ENCODE measurements at regions not wholly inside any gene's neighbourhood (a gene's known extent, or its start where the extent isn't known, plus 50 kb on each side); places are given as distances from the start of the nearest gene placed in this dataset.

DNA sequence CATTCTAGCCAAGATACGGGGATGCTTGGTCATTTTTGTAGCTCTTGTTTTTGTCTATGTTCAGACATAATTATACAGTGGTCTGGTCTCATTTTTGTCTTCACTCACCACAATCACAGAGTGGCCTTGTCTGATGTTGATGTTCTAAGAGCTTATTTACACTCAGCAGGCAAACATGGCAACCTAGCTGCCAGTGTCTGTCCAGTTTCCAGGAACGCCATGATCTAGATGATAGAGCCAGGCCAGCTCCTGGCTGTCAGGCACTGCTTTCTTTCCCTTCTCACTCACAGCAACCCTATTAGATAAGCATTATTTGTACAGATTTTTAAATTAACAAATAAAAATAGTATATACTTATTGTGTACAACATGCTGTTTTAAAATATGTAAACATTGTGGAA is 98.6 kb upstream of the PHF14 start:
- Histone ChIP-seq H2AK5ac (ENCODE audit: insufficient read length, low read length) (no peak overlapping the region), H2BK5ac (ENCODE audit: insufficient read length, low read length) (no peak overlapping the region), H3K4me2 (ENCODE audit: insufficient read depth, insufficient read length, low read length) (no peak overlapping the region), H4K91ac (ENCODE audit: insufficient read length, low read depth, low read length) (no peak overlapping the region), H3K79me2 (ENCODE audit: insufficient read depth, low read length) (no peaks in the 10 kb centered on the region), H3K4ac (ENCODE audit: low read depth, low read length) (no peak overlapping the region), H3K23ac (ENCODE audit: insufficient read length, low read depth, low read length) (no peak overlapping the region), H3K9ac (ENCODE audit: extremely low read depth, insufficient read length, low read length) (no peak overlapping the region), H3K9me3 (ENCODE audit: control insufficient read depth, low read depth, low read length) (no peaks in the 10 kb centered on the region), H2BK15ac (ENCODE audit: low read depth, low read length) (no peak overlapping the region), H4K8ac (replicated peaks; ENCODE audit: insufficient read length, low read depth, low read length) (no peak overlapping the region), H4K20me1 (ENCODE audit: control insufficient read depth, insufficient read depth, insufficient read length) (no peaks in the 10 kb centered on the region), H2AFZ (ENCODE audit: low read length) (no peak overlapping the region), H3K27ac (ENCODE audit: insufficient read length, low read depth, low read length) (no peak overlapping the region), H3K56ac (ENCODE audit: insufficient read length, low read depth, low read length) (no peak overlapping the region), H3K79me1 (ENCODE audit: insufficient read depth, low read depth, low read length, poor library complexity, severe bottlenecking) (no peaks in the 10 kb centered on the region), H3K18ac (ENCODE audit: insufficient read length, low read depth, low read length) (no peak overlapping the region), H3K27me3 (ENCODE audit: insufficient read depth, low read length) (no peaks in the 10 kb centered on the region), H3K14ac (ENCODE audit: insufficient read depth, low read length) (no peak overlapping the region), H3K23me2 (ENCODE audit: insufficient read length, low read depth, low read length, poor library complexity, severe bottlenecking) (no peaks in the 10 kb centered on the region), H2BK20ac (ENCODE audit: low read depth, low read length, poor library complexity, severe bottlenecking) (no peak overlapping the region), H4K5ac (ENCODE audit: insufficient read length, low read depth, low read length) (no peak overlapping the region), H3K4me1 (ENCODE audit: insufficient read depth, low read length) (no peaks in the 10 kb centered on the region), H2BK12ac (ENCODE audit: insufficient read length, low read depth, low read length) (no peak overlapping the region), H2BK120ac (ENCODE audit: low read depth, low read length, poor library complexity, severe bottlenecking) (no peak overlapping the region), H3T11ph (ENCODE audit: low read length) (no peak overlapping the region)
- no peak for DNase-seq
- Mint-ChIP-seq H3K4me3 (no peak overlapping the region), H3K4me1 (no peaks in the 10 kb centered on the region), H3K36me3 (ENCODE audit: insufficient read depth in 1 of 3, low read depth in 3 of 3) (peaks cover 0 to 5% (median 0%) of the 10 kb centered on the region in 3 experiments; a peak in 1 of 7 replicates), H3K27ac (no peak overlapping the region), H3K27me3 (ENCODE audit: low read depth) (no peaks in the 10 kb centered on the region), H3K9me3 (peaks cover 5 to 7% of the 10 kb centered on the region in 2 experiments)
- TF ChIP-seq, protein P1, sequence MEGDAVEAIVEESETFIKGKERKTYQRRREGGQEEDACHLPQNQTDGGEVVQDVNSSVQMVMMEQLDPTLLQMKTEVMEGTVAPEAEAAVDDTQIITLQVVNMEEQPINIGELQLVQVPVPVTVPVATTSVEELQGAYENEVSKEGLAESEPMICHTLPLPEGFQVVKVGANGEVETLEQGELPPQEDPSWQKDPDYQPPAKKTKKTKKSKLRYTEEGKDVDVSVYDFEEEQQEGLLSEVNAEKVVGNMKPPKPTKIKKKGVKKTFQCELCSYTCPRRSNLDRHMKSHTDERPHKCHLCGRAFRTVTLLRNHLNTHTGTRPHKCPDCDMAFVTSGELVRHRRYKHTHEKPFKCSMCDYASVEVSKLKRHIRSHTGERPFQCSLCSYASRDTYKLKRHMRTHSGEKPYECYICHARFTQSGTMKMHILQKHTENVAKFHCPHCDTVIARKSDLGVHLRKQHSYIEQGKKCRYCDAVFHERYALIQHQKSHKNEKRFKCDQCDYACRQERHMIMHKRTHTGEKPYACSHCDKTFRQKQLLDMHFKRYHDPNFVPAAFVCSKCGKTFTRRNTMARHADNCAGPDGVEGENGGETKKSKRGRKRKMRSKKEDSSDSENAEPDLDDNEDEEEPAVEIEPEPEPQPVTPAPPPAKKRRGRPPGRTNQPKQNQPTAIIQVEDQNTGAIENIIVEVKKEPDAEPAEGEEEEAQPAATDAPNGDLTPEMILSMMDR (conservative IDR thresholded peaks at IDR 0.05) = no peak
- no CpG with 5 or more reads among the region's 2 CpGs for WGBS (ENCODE audit: extremely low coverage, insufficient read length, low lambda C conversion rate)

Measured in H9 (cell line).